GM18517 (cell line): ENCODE measurements at regions not wholly inside any gene's neighbourhood (a gene's known extent, or its start where the extent isn't known, plus 50 kb on each side); places are given as distances from the start of the nearest gene placed in this dataset.

Experiments used
- ATAC-seq: cut with Tn5 transposase; IDR thresholded peaks from one replicate; pipeline ENCODE4 v1.9.1; 2021; ENCODE audit warnings: mild to moderate bottlenecking, moderate library complexity; ENCODE audit not compliant: unreplicated experiment

GRCh38 chr11:33559567-33559966, 141.1 kb downstream of the C11orf91 start:
- ATAC-seq, result no peak

- no peak for ATAC-seq
Observed at GRCh38 chr11:33558097-33558496, 142.5 kb downstream of the C11orf91 start.

DNA sequence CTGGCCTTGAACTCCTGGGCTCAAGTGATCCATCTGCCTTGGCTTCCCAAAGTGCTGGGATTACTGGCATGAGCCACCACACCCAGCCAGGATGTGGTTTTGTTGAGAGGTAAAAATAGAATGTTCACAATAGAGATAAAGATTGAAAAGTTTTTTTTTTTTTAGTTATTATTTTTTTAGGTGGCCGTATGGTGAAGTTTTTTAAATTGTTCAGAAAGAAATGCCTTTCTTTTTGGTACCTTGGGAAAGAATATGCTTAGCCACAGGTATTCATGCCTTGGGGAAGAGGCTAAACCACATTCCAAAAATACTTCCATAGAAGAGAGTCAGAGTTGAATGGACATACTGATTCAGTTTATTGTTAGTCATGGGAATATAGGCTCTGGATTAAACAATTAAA, 143.4 kb downstream of the C11orf91 start:
- ATAC-seq, result no peak

- ATAC-seq, result no peak
Observed at GRCh38 chr11:33554219-33554618, 146.4 kb downstream of the C11orf91 start.

DNA sequence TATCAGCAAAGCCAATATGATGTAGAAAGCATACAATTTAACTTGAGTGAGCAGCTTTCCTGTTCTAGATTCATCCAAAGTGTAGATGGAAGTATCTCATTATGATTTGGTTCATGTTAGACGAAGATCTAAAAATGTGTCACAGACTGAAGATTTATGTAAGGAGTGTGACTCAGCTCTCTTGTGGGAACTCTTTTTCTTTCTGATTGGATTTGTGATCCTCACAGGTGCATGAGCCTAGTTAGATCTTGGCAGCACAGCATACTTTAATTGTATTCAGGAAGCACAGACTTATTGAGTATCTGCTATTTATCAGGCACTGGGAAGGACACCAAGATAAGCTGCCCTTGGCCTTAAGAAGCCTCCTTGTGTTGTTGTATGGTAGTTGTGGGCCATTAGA, 147.1 kb downstream of the C11orf91 start:
- no peak for ATAC-seq

- ATAC-seq, result no peak
Observed at GRCh38 chr11:33552756-33553155, 147.9 kb downstream of the C11orf91 start.

- ATAC-seq, result no peak
Observed at GRCh38 chr11:33551051-33551450, 149.6 kb downstream of the C11orf91 start.

- ATAC-seq, result no peak
Observed at GRCh38 chr11:33549483-33549882, 151.1 kb downstream of the C11orf91 start.

DNA sequence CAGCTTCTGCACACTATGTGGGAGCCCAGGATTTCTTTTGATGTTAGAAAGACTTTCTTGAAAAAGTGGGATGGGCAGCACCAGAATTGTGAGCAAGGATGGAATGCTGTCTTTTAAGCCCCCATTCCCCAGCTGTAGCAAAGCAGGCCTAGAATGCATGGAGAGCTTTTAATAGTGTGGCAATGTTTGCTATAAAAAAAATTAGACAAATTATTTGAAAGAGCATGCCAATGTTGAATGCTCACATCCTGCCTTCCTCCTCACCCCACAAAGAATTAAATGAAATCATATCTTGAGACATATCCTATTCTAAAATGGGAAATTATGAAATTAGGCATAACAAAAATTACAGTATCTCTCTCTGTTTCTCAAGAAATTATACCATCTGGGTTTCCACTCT, 154.7 kb downstream of the C11orf91 start:
- ATAC-seq, result no peak

DNA sequence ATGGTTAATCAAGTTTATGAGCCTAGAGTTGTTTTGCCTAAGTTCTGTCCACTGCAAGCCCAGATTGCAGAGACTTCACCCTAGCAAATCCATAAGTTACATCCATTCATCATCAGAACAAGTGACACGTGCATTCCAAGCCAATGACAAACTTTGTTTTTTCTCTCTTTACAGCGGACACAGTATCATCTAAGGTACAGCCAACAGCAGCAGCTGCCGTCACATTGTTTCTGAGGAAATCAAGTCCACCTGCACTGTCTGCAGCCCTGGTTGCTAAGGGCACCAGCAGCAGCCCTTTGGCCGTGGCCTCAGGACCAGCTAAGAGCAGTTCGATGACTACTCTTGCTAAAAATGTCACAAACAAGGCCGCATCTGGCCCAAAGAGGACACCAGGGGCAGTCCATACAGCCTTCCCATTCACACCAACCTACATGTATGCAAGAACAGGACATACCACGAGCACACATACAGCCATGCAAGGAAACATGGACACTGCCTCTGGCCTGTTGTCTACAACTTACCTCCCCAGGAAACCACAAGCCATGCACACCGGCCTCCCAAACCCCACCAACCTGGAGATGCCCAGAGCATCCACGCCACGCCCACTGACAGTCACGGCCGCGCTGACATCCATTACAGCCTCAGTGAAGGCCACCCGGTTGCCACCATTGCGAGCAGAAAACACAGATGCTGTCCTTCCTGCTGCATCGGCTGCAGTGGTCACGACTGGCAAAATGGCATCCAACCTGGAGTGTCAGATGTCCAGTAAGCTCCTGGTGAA, 155.8 kb downstream of the C11orf91 start:
- ATAC-seq, result no peak

- no peak for ATAC-seq
Observed at GRCh38 chr11:33543823-33544222, 156.8 kb downstream of the C11orf91 start.

GRCh38 chr11:33542921-33543320, 157.7 kb downstream of the C11orf91 start:
- ATAC-seq, result no peak

DNA sequence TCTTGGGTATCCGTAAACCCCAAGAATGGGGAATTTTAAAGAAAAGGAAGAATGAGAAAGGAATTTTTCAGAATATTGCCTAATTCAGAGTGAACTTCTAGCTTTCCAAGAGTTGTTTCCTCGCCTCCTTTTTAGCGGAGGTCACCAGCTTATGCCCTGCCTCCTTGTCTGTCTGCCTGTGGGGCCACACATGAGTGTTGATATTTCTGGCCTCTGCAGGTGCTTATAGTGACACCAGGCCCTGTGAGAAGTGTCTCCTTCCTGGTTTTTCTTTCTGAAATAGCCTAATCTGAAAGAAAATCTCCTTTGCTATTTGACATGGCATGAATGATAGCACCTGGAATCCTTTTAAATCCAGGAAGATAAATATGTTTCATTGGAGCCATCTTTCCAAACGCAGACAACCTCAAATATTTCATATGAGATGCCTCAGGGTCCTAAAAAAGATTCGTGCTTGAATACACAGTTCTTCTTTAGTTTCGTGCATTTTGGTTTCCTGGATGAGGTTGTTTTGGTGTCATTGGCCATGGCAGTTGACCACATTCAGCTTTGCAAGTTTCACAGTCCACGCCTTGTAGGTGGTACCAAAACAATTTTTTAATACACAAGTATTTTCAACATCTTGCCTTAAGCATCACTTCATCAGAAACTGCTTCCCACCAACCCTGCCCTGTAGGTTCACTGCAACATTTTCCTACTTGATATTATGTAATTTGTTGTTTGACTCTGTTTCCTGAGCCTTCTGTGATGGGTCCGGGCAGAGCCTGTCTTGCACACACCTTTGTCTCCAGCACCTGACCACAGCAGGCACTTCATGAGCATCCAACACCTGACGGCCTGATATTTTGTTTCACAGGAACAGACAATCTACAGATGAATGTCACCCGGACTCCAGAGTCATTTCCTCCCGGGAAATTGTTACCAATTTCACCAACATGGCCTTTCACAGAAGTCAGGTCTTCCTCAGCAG, 159.4 kb downstream of the C11orf91 start:
- ATAC-seq, result no peak

- ATAC-seq, result no peak
Observed at GRCh38 chr11:33540427-33540826, 160.2 kb downstream of the C11orf91 start.

GRCh38 chr11:33539751-33540150, 160.9 kb downstream of the C11orf91 start:
- ATAC-seq, result no peak

- no peak for ATAC-seq
Observed at GRCh38 chr11:33538726-33539125, 161.9 kb downstream of the C11orf91 start.

GRCh38 chr11:33536178-33536577, 164.4 kb downstream of the C11orf91 start:
- no peak for ATAC-seq

DNA sequence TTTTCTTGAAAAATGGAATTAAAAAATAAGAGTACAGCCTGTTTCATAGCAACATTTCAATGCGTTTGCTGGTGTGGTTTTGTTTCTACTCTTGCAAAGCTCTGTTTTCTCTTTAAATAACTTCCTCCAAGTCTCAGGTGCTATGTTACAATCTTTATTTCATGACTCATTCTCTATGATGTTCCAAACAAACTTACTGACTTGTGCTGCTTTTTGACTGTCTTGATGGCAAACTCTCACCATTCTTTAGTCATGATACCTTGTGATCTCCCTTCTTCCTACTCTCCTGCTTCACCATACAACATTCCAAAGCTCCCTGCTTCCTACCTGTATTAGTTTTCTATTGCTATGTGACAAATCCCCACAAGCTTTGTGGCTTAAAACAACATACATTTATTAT, 166.1 kb downstream of the C11orf91 start:
- ATAC-seq, result no peak

GRCh38 chr11:33533386-33534052, 167.1 kb downstream of the C11orf91 start:
- no peak for ATAC-seq

GRCh38 chr11:33532720-33533385, 167.8 kb downstream of the C11orf91 start:
- ATAC-seq, result no peak

DNA sequence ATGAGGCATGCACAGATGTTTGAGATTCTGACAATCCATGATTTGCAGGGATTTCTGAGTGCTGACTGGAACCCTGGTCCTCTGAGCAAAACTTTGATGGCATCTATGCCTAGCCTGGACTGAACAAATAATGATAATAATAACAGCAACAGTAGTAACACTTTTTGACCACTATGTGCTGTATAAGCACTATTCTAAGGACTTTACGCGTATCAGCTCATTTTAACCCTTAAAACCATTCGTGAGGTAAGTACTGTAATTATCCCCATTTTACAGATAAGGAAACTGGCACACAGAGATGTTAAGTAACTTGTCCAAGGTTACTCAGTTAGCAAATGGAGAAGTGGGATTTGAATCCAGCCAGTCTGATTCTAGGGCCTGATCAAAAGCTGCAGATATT, 168.4 kb downstream of the C11orf91 start:
- no peak for ATAC-seq
